SK-N-SH (cell line): ENCODE measurements at regions not wholly inside any gene's neighbourhood (a gene's known extent, or its start where the extent isn't known, plus 50 kb on each side); places are given as distances from the start of the nearest gene placed in this dataset.

Experiments
- PBX3 ChIP-seq: IDR thresholded peaks from 2 replicates; pipeline ENCODE4; 2012
- RFX5 ChIP-seq: IDR thresholded peaks from 2 replicates; pipeline ENCODE4 v1.6.1; 2012; ENCODE audit warnings: mild to moderate bottlenecking, improper control_type of control experiment, low read length

- no peak for TF ChIP-seq PBX3
- no peak for TF ChIP-seq RFX5
These were observed 260.0 kb upstream of the SIX2 start for GRCh38 chr2:45269149-45269793.
